ENCODE measurements at regions not wholly inside any gene's neighbourhood (a gene's known extent, or its start where the extent isn't known, plus 50 kb on each side); places are given as distances from the start of the nearest gene placed in this dataset.
"Not testable (repeated sequence)": the region's sequence is repeated elsewhere in the genome, so short reads cannot be mapped to it uniquely, and the experiment has no call there.

DNA sequence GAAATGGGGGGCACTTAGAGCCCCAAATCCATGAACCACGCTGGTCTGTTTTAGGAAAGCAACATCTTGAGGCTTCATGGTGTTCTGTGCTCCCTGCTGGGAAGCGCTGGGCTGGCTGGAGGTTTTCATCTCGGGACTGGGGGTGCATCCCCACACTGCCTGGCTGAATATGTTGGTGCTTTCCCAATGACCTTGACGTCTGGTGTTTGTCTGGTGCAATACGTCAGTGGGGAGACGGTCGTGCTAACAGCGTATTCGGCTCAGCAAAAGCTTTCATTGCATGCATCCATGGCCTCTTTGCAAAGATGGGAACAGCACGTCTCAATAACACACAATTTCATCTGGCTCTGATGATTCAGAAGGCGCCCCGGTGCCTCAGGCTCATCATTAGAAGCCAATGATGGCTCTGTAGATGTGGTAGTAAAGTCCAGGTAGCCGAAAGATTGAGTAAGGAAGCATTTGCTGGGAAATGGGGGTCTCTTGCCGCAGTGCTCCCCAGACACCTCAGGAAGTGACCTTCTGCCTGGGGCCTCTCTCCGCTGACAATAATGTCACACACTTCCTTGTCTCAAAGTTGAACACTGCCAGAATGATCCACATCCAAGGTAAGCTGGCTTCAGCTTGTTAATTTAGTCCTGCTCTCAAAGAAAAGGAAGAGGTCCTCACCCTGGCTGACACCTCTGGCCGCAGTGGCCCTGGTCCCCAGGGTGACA, 97.7 kb downstream of the ING1 start:
- no peak for DNase-seq

GRCh38 chr13:110811771-110812120, 98.2 kb downstream of the ING1 start:
- no peak for DNase-seq

DNA sequence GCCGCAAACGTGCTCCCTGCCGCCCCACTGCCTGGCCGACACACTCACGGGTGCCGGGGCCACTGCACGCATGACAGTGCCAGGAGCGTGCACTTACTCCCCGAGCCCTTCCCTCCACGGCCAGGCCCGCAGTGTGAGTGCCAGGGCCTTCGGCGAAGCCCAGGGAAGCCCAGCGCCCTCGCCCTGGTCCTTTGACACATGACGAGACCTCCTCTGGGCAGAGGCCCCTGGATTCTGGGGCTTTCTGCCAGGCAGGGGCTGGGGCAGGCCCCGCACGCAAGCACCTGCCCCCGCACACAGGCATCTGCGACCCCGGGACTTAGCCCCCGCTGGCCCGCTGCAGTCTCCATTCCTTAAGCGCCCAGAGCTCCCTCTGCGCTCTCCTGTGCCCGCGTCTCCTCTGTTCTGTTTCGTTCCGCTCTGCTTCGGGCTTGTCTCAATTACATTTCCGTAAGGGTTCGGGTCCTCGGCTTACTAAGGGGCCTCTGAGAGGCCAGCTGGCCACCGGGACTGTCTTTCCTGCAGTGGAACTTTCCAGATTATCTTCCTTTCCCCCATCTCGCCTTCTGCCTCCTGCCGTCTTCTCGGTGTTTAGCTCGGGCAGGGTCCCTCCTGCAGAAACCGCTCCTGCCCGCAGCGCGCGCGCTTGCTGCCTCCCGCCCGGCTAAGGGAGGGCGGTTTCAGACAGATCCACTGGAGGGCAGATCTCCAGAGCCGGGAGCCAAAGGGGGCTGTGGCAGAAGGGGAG, 98.8 kb downstream of the ING1 start:
- DNase-seq: no peak

GRCh38 chr13:110812869-110813645, 99.6 kb downstream of the ING1 start:
- DNase-seq: no peak

GRCh38 chr13:110813646-110814624, 100.4 kb downstream of the ING1 start:
- DNase-seq: no peak

DNA sequence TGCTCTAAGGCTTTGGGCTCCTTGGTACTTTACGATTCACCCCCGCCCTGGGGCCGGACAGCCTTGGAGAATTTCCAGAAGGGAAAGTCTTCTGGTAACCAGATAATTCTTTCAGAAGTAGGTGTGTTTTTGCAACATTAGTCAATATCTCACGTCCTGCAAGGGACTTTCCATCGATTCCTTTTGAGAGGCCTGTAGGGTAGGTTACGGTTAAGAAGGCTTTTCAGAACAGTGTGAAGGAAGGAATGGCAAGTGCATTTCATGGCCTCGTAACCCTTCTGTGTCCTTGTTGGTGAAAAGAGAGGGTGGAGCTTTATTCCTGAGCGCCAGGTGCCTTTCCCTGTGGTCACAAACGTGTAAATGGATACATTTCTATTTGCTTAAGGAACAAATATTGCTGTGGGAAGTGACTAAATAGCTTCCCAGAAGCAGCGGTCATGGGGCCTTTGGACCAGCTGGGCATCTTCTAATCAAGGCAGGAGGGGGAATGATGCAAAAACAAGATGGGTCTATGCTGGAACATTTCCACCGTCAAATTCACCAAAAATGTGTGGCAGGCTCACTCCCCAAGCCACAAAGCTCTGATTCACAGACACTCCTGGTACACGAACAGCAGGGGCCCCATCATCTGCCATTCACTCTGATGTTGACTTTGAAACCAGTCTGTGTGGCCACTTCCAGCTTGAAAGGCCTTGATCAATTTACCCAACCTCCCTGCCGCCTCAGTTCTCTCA, 99.2 kb downstream of the ANKRD10 start:
- peak; percentile 40 for DNase-seq

DNA sequence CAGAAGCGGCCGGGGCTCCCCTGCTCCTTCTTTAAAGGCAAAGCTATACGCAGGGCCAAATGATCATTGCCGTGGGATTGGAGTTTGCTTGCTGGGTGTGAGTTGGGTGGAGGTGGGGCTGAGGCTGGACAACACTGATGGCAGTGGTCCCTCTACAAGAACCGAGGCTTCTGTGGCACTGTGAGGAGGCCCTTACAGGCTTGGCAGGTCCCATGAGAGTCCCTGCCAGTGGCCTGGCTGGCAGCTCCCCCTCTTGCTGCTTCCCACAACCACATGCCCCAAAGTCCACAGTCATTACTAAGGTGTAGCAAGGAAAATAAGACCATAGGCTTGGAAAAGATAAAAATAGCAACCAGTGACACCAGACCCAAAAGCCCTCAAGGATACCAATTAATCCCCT, 98.4 kb downstream of the ANKRD10 start:
- DNase-seq: no peak

DNA sequence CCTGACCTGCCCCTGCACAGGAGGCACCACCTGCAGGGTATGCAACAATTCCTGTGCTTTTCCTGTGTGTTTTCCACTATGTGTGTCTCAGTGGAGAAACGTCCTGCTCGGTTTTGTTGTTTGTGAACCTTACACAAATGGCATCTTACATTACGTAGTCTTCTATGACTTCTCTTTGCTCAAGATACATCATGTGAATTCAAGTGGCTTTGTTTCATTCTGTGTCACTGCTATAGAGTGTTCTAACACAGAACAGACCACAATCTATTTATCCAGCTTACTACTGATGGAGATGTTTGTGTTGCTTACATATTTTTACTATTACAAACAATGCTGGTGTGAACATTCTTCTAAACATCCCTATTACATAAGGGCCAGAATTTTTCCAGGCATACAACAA, 97.7 kb downstream of the ANKRD10 start:
- no peak for DNase-seq

DNA sequence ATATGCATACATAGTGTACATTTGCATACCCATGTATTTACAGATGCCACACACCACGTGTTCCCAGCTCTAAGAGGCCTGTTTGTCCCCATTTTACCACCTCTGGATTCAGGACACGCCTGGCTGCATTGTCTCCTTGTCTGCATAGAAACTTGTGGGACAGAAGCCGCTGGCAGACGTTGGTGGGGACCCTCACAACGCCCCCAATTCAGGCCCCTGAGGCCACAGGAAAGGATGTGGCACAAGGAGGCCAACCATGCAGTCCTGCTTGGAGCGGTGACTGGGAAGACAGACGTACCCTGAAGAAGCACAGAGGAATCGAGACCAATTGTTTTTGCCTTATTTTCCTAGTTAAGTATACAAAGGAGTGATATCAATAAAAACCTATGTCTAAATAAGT, 96.1 kb downstream of the ANKRD10 start:
- no peak for DNase-seq

DNA sequence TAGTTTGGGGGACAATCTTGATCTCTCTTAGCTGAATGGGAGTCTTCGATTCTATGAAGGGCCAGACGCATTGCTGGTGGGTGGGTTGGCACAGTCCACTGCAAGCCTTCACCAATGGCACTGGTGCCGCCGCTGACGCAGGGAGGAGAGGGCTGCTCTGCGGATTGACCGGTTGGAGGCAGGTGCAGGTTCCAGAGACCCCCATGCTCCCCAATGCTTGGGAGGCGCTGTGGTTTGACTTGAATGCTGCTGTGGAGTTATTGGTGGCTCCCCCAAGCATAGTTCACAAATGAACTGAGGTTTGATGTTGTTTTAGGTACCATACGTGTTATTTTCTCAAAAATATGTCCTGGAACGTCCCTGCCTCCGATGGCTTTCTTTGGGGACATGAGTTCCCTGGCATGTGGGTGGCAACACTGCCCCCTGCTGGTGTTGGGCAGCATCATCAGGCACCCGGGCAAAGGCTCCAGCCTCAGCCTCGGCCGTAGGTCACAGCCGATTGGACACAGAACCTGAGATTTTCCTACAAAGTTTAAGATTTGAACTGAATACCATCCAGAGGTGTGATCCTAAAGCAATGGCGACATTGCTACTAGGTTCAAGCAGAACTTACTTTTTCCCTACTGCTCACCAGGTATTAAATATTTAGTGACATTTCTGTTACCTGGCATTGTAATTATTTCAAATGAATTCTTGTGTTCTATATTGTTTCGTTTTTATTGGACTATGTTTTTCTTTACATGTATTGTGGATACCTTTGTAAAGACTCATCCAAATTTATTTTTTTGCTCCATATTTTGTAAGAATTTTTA, 95.5 kb downstream of the ANKRD10 start:
- DNase-seq: peak; percentile 32

DNA sequence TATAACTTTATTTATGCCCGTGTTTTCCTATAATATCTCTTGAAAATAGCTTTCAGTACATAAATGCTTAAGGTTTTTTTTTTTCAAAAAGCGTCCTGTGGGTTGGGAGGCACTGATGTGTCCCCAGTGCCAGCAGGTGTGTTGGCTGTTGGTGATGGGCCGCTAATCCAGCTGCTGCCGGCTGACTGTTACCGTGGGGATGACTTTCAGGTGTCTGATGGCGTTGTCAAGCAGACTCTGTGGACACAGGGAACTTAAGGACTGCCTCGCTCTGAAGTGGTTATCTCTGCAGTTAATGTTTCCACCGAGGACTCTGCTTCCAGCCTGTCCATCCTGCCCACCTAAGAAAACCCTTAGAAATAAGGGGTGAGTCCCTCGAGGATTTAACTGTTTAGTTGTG, 94.5 kb downstream of the ANKRD10 start:
- DNase-seq: no peak

GRCh38 chr13:110821837-110822668, 92.8 kb downstream of the ANKRD10 start:
- not testable (repeated sequence) for DNase-seq

GRCh38 chr13:110822669-110822945, 92.3 kb downstream of the ANKRD10 start:
- no peak for DNase-seq

GRCh38 chr13:110824702-110825300, 90.1 kb downstream of the ANKRD10 start:
- DNase-seq: no peak

DNA sequence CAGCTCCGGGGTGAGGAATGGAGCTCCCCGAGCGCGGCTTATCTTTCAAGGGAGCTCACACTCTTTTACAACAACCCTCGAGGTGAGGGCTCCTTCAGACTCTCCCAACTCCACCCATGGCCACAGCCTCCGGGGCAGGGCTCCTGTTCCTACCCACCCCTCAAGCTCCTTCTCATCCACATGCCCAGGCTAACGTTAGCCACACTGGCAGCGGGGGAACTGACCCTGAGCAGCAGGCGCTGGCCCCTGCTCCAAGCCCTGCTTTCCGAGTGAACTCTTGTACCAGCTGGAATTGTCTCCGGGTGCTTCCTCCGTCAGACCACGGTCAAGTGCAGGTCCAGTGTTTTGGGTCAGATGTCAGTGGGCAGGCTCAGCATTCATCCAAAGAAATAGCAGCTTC, 89.4 kb downstream of the ANKRD10 start:
- no peak for DNase-seq

DNA sequence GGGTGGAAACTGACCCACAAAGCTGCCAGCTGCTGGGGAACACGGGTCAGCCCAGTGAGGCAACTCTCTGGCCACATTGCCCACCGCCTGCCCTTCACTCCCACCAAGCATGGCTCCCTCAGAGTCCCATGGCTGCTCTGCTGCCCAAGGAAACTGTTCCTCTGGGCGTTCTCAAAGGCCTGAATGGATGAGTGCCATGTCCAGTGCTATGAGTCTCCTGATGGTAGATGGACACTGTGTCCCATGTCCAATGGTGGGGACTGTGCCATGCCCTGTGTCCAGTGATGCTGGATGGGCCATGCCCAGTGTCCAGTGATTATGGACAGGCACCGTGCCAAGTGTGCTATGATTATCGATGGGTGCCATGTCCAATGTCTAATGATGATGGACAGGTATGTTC, 88.8 kb downstream of the ANKRD10 start:
- no peak for DNase-seq

DNA sequence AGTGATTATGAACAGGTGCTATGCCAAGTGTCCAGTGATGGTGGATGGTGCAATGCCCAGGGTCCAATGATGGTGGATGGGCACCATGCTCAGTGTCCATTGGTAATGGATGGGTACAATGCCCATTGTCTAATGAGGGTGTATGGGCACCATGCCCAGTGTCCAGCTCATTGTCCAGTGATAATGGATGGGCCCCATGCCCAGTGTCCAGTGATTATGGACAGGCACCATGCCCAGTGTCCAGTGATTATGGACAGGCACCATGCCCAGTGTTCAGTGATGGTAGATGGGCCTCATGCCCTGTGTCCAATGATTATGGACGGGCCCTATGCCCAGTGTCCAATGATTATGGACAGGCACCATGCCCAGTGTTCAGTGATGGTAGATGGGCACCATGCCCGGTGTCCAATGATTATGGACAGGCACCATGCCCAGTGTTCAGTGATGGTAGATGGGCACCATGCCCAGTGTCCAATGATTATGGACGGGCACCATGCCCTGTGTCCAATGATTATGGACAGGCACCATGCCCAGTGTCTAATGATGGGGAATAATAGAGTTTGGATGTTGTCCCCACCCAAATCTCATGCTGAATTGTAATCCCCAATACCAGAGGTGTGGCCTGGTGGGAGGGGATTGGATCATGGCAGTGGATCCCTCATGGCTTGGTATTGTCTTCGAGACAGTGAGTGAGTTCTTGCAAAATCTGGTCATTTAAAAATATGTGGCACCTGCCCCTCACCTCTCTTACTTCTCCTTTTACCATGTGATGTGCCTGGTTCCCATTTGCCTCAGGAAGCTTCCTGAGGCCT, 87.8 kb downstream of the ANKRD10 start:
- no peak for DNase-seq

All from NCI-H2107 (cell line).